ENCODE measurements at regions not wholly inside any gene's neighbourhood (a gene's known extent, or its start where the extent isn't known, plus 50 kb on each side); places are given as distances from the start of the nearest gene placed in this dataset.

- H2AFZ ChIP-seq (ENCODE audit: low read depth, low read length): no peak overlapping the region
- TF ChIP-seq EP300 (conservative IDR thresholded peaks at IDR 0.05; ENCODE audit: poor library complexity, severe bottlenecking) (peak; percentile 95), RAD21 (conservative IDR thresholded peaks at IDR 0.05) (no peak), POLR2AphosphoS5 (IDR thresholded peaks at IDR 0.05) (peak; percentile 65)
- no peaks in the 10 kb centered on the region for H3K27me3 ChIP-seq (ENCODE audit: insufficient read depth, low read depth, low read length)
- no peaks in the 10 kb centered on the region for H4K20me1 ChIP-seq (ENCODE audit: insufficient read depth)
- no peaks in the 10 kb centered on the region for H3K36me3 ChIP-seq (ENCODE audit: insufficient read depth, low read length)
- no peaks in the 10 kb centered on the region for H3K9me3 ChIP-seq (ENCODE audit: low read length)
- no peaks in the 10 kb centered on the region for H3F3A ChIP-seq (ENCODE audit: insufficient read depth, low read length, poor library complexity, severe bottlenecking)
- H3K79me2 ChIP-seq (replicated peaks; ENCODE audit: insufficient read depth, low read length): no peaks in the 10 kb centered on the region
- H3K27ac ChIP-seq (ENCODE audit: low read length): no peak overlapping the region
- H3K4me2 ChIP-seq (ENCODE audit: low read length): no peak overlapping the region
- no peak overlapping the region for H3K4me3 ChIP-seq (ENCODE audit: low read length)
- H3K9ac ChIP-seq (ENCODE audit: low read length): no peak overlapping the region
- H3K9me2 ChIP-seq (ENCODE audit: insufficient read depth, low read length): no peaks in the 10 kb centered on the region
These were observed 494.4 kb downstream of the CDH9 start for GRCh38 chr5:26543987-26544386.

- Histone ChIP-seq H3K36me3 (ENCODE audit: insufficient read depth, low read length) (no peaks in the 10 kb centered on the region), H3K9ac (ENCODE audit: low read length) (no peak overlapping the region), H3K9me2 (ENCODE audit: insufficient read depth, low read length) (no peaks in the 10 kb centered on the region), H3K4me2 (ENCODE audit: low read length) (no peak overlapping the region), H2AFZ (ENCODE audit: low read depth, low read length) (no peak overlapping the region), H3K9me3 (ENCODE audit: low read length) (no peaks in the 10 kb centered on the region), H3K4me3 (ENCODE audit: low read length) (no peak overlapping the region), H3K27ac (ENCODE audit: low read length) (no peak overlapping the region), H3K79me2 (replicated peaks; ENCODE audit: insufficient read depth, low read length) (no peaks in the 10 kb centered on the region), H4K20me1 (ENCODE audit: insufficient read depth) (no peaks in the 10 kb centered on the region), H3F3A (ENCODE audit: insufficient read depth, low read length, poor library complexity, severe bottlenecking) (no peaks in the 10 kb centered on the region), H3K27me3 (ENCODE audit: insufficient read depth, low read depth, low read length) (no peaks in the 10 kb centered on the region)
- TF ChIP-seq MXI1 (conservative IDR thresholded peaks at IDR 0.05; ENCODE audit: poor library complexity, severe bottlenecking) (no peak), SMC3 (conservative IDR thresholded peaks at IDR 0.05; ENCODE audit: poor library complexity) (no peak), CTCF (IDR thresholded peaks at IDR 0.05; ENCODE audit: poor library complexity, severe bottlenecking) (no peak), POLR2AphosphoS5 (IDR thresholded peaks at IDR 0.05) (no peak), RAD21 (conservative IDR thresholded peaks at IDR 0.05) (no peak), EP300 (conservative IDR thresholded peaks at IDR 0.05; ENCODE audit: poor library complexity, severe bottlenecking) (no peak), TAF1 (IDR thresholded peaks at IDR 0.05; ENCODE audit: low read depth) (no peak), EZH2 (IDR thresholded peaks at IDR 0.05; ENCODE audit: borderline replicate concordance, insufficient read depth, low read length, poor library complexity, severe bottlenecking) (no peak), REST (IDR thresholded peaks at IDR 0.05; ENCODE audit: borderline replicate concordance) (no peak)
These were observed 500.2 kb downstream of the CDH9 start for GRCh38 chr5:26538226-26538625.

- Histone ChIP-seq H3K27me3 (ENCODE audit: insufficient read depth, low read depth, low read length) (no peaks in the 10 kb centered on the region), H3K9me3 (ENCODE audit: low read length) (no peaks in the 10 kb centered on the region), H3K27ac (ENCODE audit: low read length) (no peak overlapping the region), H4K20me1 (ENCODE audit: insufficient read depth) (no peaks in the 10 kb centered on the region), H3F3A (ENCODE audit: insufficient read depth, low read length, poor library complexity, severe bottlenecking) (no peaks in the 10 kb centered on the region), H3K9me2 (ENCODE audit: insufficient read depth, low read length) (no peaks in the 10 kb centered on the region), H2AFZ (ENCODE audit: low read depth, low read length) (no peak overlapping the region), H3K36me3 (ENCODE audit: insufficient read depth, low read length) (no peaks in the 10 kb centered on the region), H3K79me2 (replicated peaks; ENCODE audit: insufficient read depth, low read length) (no peaks in the 10 kb centered on the region), H3K9ac (ENCODE audit: low read length) (no peak overlapping the region), H3K4me3 (ENCODE audit: low read length) (no peak overlapping the region), H3K4me2 (ENCODE audit: low read length) (no peak overlapping the region)
- TF ChIP-seq EP300 (conservative IDR thresholded peaks at IDR 0.05; ENCODE audit: poor library complexity, severe bottlenecking): no peak
- no peak for TF ChIP-seq TAF1 (IDR thresholded peaks at IDR 0.05; ENCODE audit: low read depth)
- no peak for TF ChIP-seq POLR2AphosphoS5 (IDR thresholded peaks at IDR 0.05)
- TF ChIP-seq RAD21 (conservative IDR thresholded peaks at IDR 0.05): no peak
- TF ChIP-seq EZH2 (IDR thresholded peaks at IDR 0.05; ENCODE audit: borderline replicate concordance, insufficient read depth, low read length, poor library complexity, severe bottlenecking): no peak
- TF ChIP-seq SMC3 (conservative IDR thresholded peaks at IDR 0.05; ENCODE audit: poor library complexity): no peak
- no peak for TF ChIP-seq CTCF (IDR thresholded peaks at IDR 0.05; ENCODE audit: poor library complexity, severe bottlenecking)
- no peak for TF ChIP-seq REST (IDR thresholded peaks at IDR 0.05; ENCODE audit: borderline replicate concordance)
- TF ChIP-seq MXI1 (conservative IDR thresholded peaks at IDR 0.05; ENCODE audit: poor library complexity, severe bottlenecking): no peak
These were observed 503.2 kb downstream of the CDH9 start for GRCh38 chr5:26535215-26535614.
